K562 (cell line): ENCODE measurements at regions not wholly inside any gene's neighbourhood (a gene's known extent, or its start where the extent isn't known, plus 50 kb on each side); places are given as distances from the start of the nearest gene placed in this dataset.

Source experiments
- ATAC-seq: fragments of 200-7000 bp; cut with Tn5 transposase; 3 replicates; pipeline ENCODE4 v1.9.1; 2020; ENCODE audit warnings: moderate library complexity
- BruUV-seq: library from RNA; stranded (reverse); fragments of 400-500 nt; replicated peaks from 2 replicates; lab custom pipeline; 2021; lab: Mats Ljungman, UMichigan
- CTCF ChIA-PET: fragments of 300-600 bp; formaldehyde crosslinking; extraction: SDS; loops from one replicate; lab custom pipeline; 2021; ENCODE audit warnings: low intra/inter-chr PET ratio; lab: Yijun Ruan, JAX
- POLR2A ChIA-PET: fragments of 300-600, 350-650 bp; sonication (Branson Sonifier 250); formaldehyde crosslinking; extraction: SDS; loops from one replicate; lab custom pipeline; 2021; ENCODE audit warnings: antibody characterized with exemption, inconsistent platforms; lab: Yijun Ruan, JAX
- DNase-seq, 4 experiments: peaks; one replicate each; pipeline versions ENCODE4 v3.0.0 to v3.0.0-alpha.2; 2011 to 2018; ENCODE audit warnings: low spot score in 3 of 4, mixed read lengths in 3 of 4; ENCODE audit errors: extremely low read depth in 1 of 4
- FAIRE-seq: peaks from 2 replicates; lab custom pipeline; 2011; peaks lifted over from hg19 to GRCh38; lab: Jason Lieb, UNC
- H2AFZ ChIP-seq: 2 replicates; pipeline ENCODE4 v1.6.0; 2011; ENCODE audit warnings: low read depth, low read length, control low read depth, inconsistent platforms
- H3K27ac ChIP-seq: fragments of 200-600 bp; 3 replicates; pipeline ENCODE4 v1.8.0; 2011; ENCODE audit warnings: low read depth, mild to moderate bottlenecking, control low read depth, inconsistent platforms, low read length, moderate library complexity, mixed read lengths; ENCODE audit errors: extremely low read depth
- H3K27me3 ChIP-seq, 2 experiments: fragments of 300-600 bp in 1 of 2; 2 replicates in 1 of 2; 3 replicates in 1 of 2; pipeline versions ENCODE4 v1.6.0 to v1.8.0; 2011; ENCODE audit warnings: inconsistent platforms in 2 of 2, low read length in 2 of 2, mild to moderate bottlenecking in 1 of 2, mixed read lengths in 1 of 2, moderate library complexity in 1 of 2; ENCODE audit not compliant: control insufficient read depth in 2 of 2, insufficient read depth in 2 of 2
- H3K36me3 ChIP-seq: fragments of 300-600 bp; 3 replicates; pipeline ENCODE4 v1.8.0; 2011; ENCODE audit warnings: mild to moderate bottlenecking, low read length, inconsistent platforms; ENCODE audit not compliant: control insufficient read depth, insufficient read depth
- H3K4me1 ChIP-seq, 2 experiments: fragments of 200-600 bp in 1 of 2; replicated peaks in 1 of 2; 2 replicates in 1 of 2; 3 replicates in 1 of 2; pipeline versions ENCODE4 v1.5.1 to v1.8.0; 2011; ENCODE audit warnings: inconsistent platforms in 2 of 2, low read length in 2 of 2, mild to moderate bottlenecking in 1 of 2, mixed read lengths in 1 of 2, moderate library complexity in 1 of 2; ENCODE audit not compliant: control insufficient read depth in 2 of 2, insufficient read depth in 2 of 2
- H3K4me2 ChIP-seq: 2 replicates; pipeline ENCODE4 v1.6.1; 2011; ENCODE audit warnings: low read length, control low read depth, inconsistent platforms, mixed read lengths; ENCODE audit not compliant: insufficient read depth
- H3K4me3 ChIP-seq: fragments of 200-600 bp; sonication (generic), shearing (Covaris generic); 2 replicates; pipeline ENCODE4 v1.5.1; 2016; ENCODE audit warnings: control low read depth, inconsistent platforms
- H3K79me2 ChIP-seq: fragments of 200-600 bp; 3 replicates; pipeline ENCODE4 v1.8.0; 2011; ENCODE audit warnings: low read length, inconsistent platforms; ENCODE audit not compliant: control insufficient read depth, insufficient read depth
- H3K9ac ChIP-seq, 2 experiments: 2 replicates each; pipeline versions ENCODE4 v1.6.0 to v1.6.1; 2011; ENCODE audit warnings: low read depth in 2 of 2, low read length in 2 of 2, control low read depth in 1 of 2, inconsistent platforms in 1 of 2, mild to moderate bottlenecking in 1 of 2, mixed read lengths in 1 of 2; ENCODE audit not compliant: insufficient read depth in 1 of 2
- H3K9me1 ChIP-seq: one replicate; pipeline ENCODE4 v1.6.0; 2011; ENCODE audit warnings: inconsistent platforms, mild to moderate bottlenecking, low read length, moderate library complexity; ENCODE audit not compliant: control insufficient read depth, insufficient read depth
- H3K9me3 ChIP-seq: replicated peaks from 2 replicates; pipeline ENCODE4 v1.5.1; 2011; ENCODE audit warnings: low read depth, low read length, inconsistent platforms; ENCODE audit not compliant: control insufficient read depth, insufficient read depth
- H4K20me1 ChIP-seq: replicated peaks from 2 replicates; pipeline ENCODE4 v1.6.1; 2011; ENCODE audit warnings: low read length, inconsistent platforms, mixed read lengths; ENCODE audit not compliant: control insufficient read depth, insufficient read depth
- ZNF778 ChIP-seq: fragments of 450-650 bp; formaldehyde crosslinking; IDR thresholded peaks from 2 replicates; pipeline ENCODE4 v1.4.0; 2020; ENCODE audit warnings: mild to moderate bottlenecking, moderate library complexity
- WGBS: fragments of 100-300 bp; shearing (Covaris generic); methylation state at CpG from one replicate; pipeline ENCODE4 v1.1.6; 2016; ENCODE audit warnings: low coverage, mixed read lengths; ENCODE audit not compliant: insufficient coverage; ENCODE audit errors: missing lambda C conversion rate; 5-methylcytosine and 5-hydroxymethylcytosine counted together
- in situ Hi-C: fragments of 300-500 bp; cut with MboI; formaldehyde crosslinking; loops from 4 replicates; pipeline ENCODE4 v1.15.0; 2018; ENCODE audit warnings: inconsistent platforms, mixed read lengths
- intact Hi-C: fragments of 100-400 bp; cut with micrococcal nuclease; formaldehyde crosslinking; loops from 2 replicates; pipeline ENCODE4 v1.14.2; 2022
- TF ChIP-seq, protein P1 (sequence below), 3 experiments: IDR thresholded peaks in 2 of 3; conservative IDR thresholded peaks in 1 of 3; 2 replicates each; pipeline ENCODE4 v1.5.1; 2011 to 2012; ENCODE audit warnings: low read length in 3 of 3, mild to moderate bottlenecking in 3 of 3, control low read depth in 2 of 3, improper control_type of control experiment in 1 of 3, inconsistent platforms in 1 of 3, low read depth in 1 of 3, mixed read lengths in 1 of 3, moderate library complexity in 1 of 3; ENCODE audit not compliant: insufficient read depth in 2 of 3

DNA sequence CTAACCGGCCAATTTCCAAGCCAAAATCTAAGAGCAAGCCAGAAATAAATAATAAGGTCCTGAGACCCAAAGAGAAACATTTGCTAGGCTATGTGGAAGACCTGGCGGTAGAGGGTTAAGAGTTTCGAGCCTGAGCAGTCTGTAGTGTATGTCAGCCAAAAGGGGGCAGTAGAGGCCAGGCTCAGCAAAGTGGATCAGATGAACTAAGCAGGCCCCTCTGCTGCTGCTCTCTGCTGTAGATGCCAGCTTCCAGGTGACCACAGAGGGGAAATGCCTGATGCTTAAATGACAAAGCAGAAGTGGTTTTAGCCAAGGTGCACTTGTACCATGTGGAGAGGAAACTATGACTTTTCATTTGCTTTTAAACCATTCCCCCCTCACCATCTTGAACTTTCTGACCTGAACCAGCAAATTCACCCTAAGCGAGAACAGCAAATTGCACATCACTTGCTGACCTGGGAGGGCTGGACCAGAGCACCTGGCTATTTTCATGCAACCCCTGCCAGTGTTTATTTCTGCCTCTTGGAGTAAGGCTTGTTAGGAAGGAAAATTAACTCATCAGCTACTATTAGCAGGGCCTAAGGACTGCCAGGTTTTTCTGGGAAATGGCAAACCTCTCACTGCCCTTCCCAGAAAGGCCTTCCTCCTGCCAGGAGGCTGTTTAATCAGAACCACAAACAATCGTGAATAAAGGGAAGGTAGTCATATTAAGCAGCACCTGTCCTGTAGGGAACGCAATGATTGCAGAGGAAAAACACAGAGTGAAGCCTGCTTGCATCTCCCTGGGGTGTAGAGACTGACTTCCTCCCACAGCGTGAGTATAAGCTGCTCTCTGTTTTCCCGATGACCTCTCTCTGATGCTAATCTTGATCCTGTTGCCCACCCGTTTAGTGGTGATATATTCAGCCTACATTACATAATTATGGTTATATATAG is 818.2 kb downstream of the TLR4 start:
- Histone ChIP-seq H4K20me1 (no peaks in the 10 kb centered on the region), H3K79me2 (no peaks in the 10 kb centered on the region), H3K4me3 (no peak overlapping the region), H2AFZ (no peak overlapping the region), H3K27me3 (no peaks in the 10 kb centered on the region), H3K4me1 (no peaks in the 10 kb centered on the region), H3K9me1 (no peaks in the 10 kb centered on the region), H3K36me3 (no peaks in the 10 kb centered on the region), H3K9me3 (no peaks in the 10 kb centered on the region), H3K9ac (no peak overlapping the region), H3K4me2 (no peak overlapping the region), H3K27ac (no peak overlapping the region)
- no peak for TF ChIP-seq ZNF778 (CRISPR knock-in tag)
- TF ChIP-seq, protein P1, sequence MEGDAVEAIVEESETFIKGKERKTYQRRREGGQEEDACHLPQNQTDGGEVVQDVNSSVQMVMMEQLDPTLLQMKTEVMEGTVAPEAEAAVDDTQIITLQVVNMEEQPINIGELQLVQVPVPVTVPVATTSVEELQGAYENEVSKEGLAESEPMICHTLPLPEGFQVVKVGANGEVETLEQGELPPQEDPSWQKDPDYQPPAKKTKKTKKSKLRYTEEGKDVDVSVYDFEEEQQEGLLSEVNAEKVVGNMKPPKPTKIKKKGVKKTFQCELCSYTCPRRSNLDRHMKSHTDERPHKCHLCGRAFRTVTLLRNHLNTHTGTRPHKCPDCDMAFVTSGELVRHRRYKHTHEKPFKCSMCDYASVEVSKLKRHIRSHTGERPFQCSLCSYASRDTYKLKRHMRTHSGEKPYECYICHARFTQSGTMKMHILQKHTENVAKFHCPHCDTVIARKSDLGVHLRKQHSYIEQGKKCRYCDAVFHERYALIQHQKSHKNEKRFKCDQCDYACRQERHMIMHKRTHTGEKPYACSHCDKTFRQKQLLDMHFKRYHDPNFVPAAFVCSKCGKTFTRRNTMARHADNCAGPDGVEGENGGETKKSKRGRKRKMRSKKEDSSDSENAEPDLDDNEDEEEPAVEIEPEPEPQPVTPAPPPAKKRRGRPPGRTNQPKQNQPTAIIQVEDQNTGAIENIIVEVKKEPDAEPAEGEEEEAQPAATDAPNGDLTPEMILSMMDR (IDR thresholded peaks at IDR 0.05 in 2 of 3, conservative IDR thresholded peaks at IDR 0.05 in 1 of 3; ENCODE audit: insufficient read depth in 2 of 3, low read depth in 1 of 3, low read length in 3 of 3): peak in 2 of 3 experiments; percentile 13 to 28; a peak in 2 of 6 replicates
- ChIA-PET CTCF (no interaction called here), POLR2A (no interaction called here)
- in situ Hi-C loops (no loop called here), intact Hi-C loops (no loop called here)
- no peak for ATAC-seq
- DNase-seq: peak in 3 of 4 experiments; percentile 10 to 11 (median 11)
- no peak for FAIRE-seq
- no TSS peak for BruUV-seq
- under 1% methylated on average over 9 of the region's 9 CpGs for WGBS
